Dermis microvascular lymphatic vessel endothelial cell (primary cell): ENCODE measurements at regions not wholly inside any gene's neighbourhood (a gene's known extent, or its start where the extent isn't known, plus 50 kb on each side); places are given as distances from the start of the nearest gene placed in this dataset.

Source experiments
- DNase-seq, 2 donors: peaks; one replicate each; pipeline versions ENCODE4 v3.0.0 to v3.0.0-alpha.2; 2010; ENCODE audit warnings: low read depth in 2 of 2

DNA sequence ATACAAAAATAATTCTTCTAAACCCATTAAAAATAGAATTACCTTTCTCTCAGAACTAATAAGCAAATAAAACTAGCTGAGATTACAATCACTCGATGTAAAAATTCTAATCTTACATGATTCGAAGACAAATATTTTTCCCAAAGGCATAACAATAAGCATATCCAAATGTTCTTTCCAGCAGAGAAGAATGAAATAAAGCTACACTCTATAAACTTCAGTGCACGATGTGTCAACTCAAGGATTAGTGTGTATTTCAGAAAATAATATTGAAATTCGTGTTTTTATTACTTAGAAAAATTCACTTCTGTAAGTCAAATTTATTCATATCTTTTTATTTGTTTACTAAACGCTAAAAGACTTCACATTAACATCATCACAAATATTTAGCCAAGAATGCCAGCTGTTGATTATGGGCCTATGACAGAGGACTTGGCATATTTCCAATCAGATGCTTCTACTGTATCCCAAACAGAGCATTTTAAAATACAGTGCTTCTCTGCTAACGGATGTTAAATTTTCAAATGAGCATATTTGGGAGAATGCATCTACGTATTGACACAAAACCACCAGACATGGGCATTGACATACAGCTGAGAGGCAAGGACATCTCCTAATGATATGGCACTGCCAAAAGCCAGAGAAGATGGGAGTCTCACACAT is 54.7 kb upstream of the PDE7B start:
- no peak for DNase-seq

DNA sequence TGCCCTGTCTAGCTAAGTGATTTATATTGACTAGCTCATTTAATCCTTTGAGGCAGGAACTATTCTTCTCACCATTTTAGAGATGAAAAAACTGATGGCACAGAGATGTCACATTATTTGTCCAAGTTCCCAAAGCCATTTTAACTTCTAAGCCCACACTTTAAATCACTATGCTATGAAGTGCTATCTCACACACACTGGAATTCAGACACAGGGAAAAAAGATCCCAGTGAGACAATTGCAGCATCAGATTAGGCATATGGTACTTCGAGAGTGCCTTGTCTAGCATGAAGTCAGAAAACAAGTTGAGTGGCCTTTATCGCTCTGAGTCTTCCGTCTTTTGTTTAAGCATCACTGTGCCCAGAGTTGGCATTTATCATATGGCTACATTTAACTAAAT is 54.1 kb upstream of the PDE7B start:
- DNase-seq = no peak

DNA sequence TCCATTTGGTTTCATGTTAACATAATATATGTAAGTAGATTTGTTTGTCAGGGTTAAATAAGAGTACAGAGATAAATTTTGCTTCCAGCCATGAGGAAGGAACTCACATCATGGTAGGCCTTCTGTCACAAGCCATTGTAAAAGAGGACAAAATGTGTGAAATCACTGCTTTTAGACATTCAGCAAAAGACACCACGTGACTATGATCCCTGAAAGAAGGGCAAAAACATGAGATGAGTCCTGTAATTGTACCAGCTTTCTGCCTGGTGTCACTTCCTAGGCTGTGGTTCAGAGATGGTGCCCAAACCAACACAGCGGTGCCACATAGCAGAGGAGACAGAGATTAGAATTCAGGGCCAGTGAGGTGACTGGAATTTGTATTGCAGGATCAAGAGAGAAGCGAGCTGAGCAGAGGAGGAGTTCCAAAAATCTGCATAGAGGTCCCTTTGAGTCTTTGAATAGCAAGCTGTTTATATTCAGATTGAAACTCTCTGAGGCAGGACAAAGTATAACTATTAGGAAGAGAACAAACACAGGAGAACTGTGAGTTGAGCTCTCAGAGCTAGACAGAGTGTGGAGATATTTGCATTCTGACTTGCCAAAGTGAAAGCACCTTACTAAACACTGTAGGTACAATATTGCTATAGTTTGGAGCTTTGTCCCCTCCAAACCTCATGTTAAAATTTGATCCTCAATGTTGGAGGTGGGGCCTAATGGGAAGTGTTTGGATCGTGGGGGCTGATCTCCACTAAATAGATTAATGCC is 52.6 kb upstream of the PDE7B start:
- no peak for DNase-seq
